VCaP (cell line): ENCODE measurements at regions not wholly inside any gene's neighbourhood (a gene's known extent, or its start where the extent isn't known, plus 50 kb on each side); places are given as distances from the start of the nearest gene placed in this dataset.

ENCODE experiments used
- H3K27ac ChIP-seq: fragments of 450-650 bp; 2 replicates; pipeline ENCODE4 v1.5.1; 2017
- TF ChIP-seq, protein P1 (sequence below): fragments of 450-650 bp; conservative IDR thresholded peaks from 2 replicates; pipeline ENCODE4 v1.5.1; 2017; ENCODE audit warnings: mild to moderate bottlenecking, moderate library complexity

- TF ChIP-seq, protein P1, sequence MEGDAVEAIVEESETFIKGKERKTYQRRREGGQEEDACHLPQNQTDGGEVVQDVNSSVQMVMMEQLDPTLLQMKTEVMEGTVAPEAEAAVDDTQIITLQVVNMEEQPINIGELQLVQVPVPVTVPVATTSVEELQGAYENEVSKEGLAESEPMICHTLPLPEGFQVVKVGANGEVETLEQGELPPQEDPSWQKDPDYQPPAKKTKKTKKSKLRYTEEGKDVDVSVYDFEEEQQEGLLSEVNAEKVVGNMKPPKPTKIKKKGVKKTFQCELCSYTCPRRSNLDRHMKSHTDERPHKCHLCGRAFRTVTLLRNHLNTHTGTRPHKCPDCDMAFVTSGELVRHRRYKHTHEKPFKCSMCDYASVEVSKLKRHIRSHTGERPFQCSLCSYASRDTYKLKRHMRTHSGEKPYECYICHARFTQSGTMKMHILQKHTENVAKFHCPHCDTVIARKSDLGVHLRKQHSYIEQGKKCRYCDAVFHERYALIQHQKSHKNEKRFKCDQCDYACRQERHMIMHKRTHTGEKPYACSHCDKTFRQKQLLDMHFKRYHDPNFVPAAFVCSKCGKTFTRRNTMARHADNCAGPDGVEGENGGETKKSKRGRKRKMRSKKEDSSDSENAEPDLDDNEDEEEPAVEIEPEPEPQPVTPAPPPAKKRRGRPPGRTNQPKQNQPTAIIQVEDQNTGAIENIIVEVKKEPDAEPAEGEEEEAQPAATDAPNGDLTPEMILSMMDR, result no peak
- H3K27ac ChIP-seq, result no peak overlapping the region
These were observed 161.5 kb upstream of the KCNJ3 start for GRCh38 chr2:154537024-154537423.

GRCh38 chr2:154537843-154538450 is 160.5 kb upstream of the KCNJ3 start:
- H3K27ac ChIP-seq, result no peak overlapping the region
- TF ChIP-seq, protein P1, result no peak

- TF ChIP-seq, protein P1, result no peak
- no peak overlapping the region for H3K27ac ChIP-seq
These were observed 152.2 kb upstream of the KCNJ3 start for GRCh38 chr2:154546341-154546740.

DNA sequence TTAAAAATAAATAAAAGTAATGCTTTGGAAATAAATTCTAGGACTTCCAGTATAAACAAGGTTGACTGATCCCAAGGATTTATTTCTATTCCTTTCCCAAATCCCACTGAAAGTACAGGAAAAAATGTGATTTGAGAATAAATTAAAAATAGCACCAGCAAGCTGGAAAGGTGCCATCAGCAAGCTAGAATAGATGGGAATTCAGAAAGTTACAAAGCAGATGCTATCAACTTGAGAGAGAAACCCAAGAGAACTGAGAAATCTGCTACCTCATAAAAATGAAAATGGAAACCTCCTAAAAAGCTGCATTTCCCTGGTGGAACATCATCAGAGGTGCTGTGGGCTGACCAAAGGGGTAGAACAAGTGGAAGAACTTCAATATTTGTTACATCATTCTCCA is 148.6 kb upstream of the KCNJ3 start:
- TF ChIP-seq, protein P1, result no peak
- no peak overlapping the region for H3K27ac ChIP-seq

- H3K27ac ChIP-seq, result no peak overlapping the region
- TF ChIP-seq, protein P1, result no peak
These were observed 146.8 kb upstream of the KCNJ3 start for GRCh38 chr2:154551649-154552048.

GRCh38 chr2:154554046-154554445 is 144.4 kb upstream of the KCNJ3 start:
- H3K27ac ChIP-seq, result no peak overlapping the region
- TF ChIP-seq, protein P1, result no peak

DNA sequence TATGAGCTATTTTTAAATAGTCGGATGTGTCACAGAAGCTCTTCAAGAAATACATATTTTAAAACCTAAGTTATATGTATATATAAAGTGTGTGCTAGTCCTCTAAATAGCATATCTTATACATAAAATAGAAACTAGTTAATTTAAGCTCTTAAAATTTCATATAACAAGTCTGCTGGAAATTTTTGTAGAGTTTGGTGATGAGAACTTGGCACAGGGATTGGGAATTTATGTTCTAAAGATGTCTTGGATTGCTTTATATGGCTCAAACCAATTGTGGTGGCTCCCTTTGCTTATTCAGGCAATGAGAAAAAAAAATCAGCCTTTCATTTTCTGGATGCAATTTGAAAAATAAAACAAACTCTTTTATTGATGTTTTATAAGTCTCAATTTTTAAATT is 142.8 kb upstream of the KCNJ3 start:
- TF ChIP-seq, protein P1, result no peak
- no peak overlapping the region for H3K27ac ChIP-seq

GRCh38 chr2:154556146-154556545 is 142.3 kb upstream of the KCNJ3 start:
- H3K27ac ChIP-seq, result no peak overlapping the region
- TF ChIP-seq, protein P1, result no peak
